Loucy (cell line): ENCODE measurements at regions not wholly inside any gene's neighbourhood (a gene's known extent, or its start where the extent isn't known, plus 50 kb on each side); places are given as distances from the start of the nearest gene placed in this dataset.

Experiments used
- H2AFZ ChIP-seq: fragments of 200-600 bp; sonication (generic); 2 replicates; pipeline ENCODE4 v1.6.0; 2016; ENCODE audit warnings: antibody characterized with exemption, mild to moderate bottlenecking, low read length, moderate library complexity
- H3F3A ChIP-seq: fragments of 200-600 bp; 2 replicates; pipeline ENCODE4 v1.6.0; 2016; ENCODE audit warnings: antibody characterized with exemption, low read depth, mild to moderate bottlenecking
- H3K27me3 ChIP-seq: fragments of 200-600 bp; sonication (generic); 2 replicates; pipeline ENCODE4 v1.6.1; 2014; ENCODE audit warnings: low read length, mild to moderate bottlenecking; ENCODE audit not compliant: insufficient read depth, poor library complexity, severe bottlenecking
- H3K36me3 ChIP-seq: fragments of 200-600 bp; sonication (generic); 2 replicates; pipeline ENCODE4 v1.6.1; 2016; ENCODE audit warnings: low read length; ENCODE audit not compliant: insufficient read depth
- H3K4me1 ChIP-seq: fragments of 200-600 bp; sonication (generic); 2 replicates; pipeline ENCODE4 v1.5.1; 2014; ENCODE audit warnings: low read length, mild to moderate bottlenecking; ENCODE audit not compliant: insufficient read depth, poor library complexity, severe bottlenecking
- H3K4me2 ChIP-seq: fragments of 200-600 bp; sonication (generic); 2 replicates; pipeline ENCODE4 v1.6.0; 2014; ENCODE audit warnings: antibody characterized with exemption, low read length, low read depth, mild to moderate bottlenecking; ENCODE audit not compliant: poor library complexity, severe bottlenecking
- H3K4me3 ChIP-seq: fragments of 200-600 bp; sonication (generic); 2 replicates; pipeline ENCODE4 v1.5.1; 2014; ENCODE audit warnings: low read length, mild to moderate bottlenecking, mixed read lengths; ENCODE audit not compliant: poor library complexity, severe bottlenecking
- H3K79me2 ChIP-seq: fragments of 200-600 bp; sonication (generic); 2 replicates; pipeline ENCODE4 v1.6.1; 2014; ENCODE audit warnings: low read length; ENCODE audit not compliant: insufficient read depth
- H3K9ac ChIP-seq: fragments of 200-600 bp; sonication (generic); 2 replicates; pipeline ENCODE4 v1.6.0; 2014; ENCODE audit warnings: mild to moderate bottlenecking, low read depth, low read length, moderate library complexity; ENCODE audit not compliant: poor library complexity, severe bottlenecking
- H3K9me2 ChIP-seq: fragments of 200-600 bp; sonication (generic); replicated peaks from 2 replicates; pipeline ENCODE4 v1.6.1; 2016; ENCODE audit warnings: low read depth, low read length, mixed read lengths
- H3K9me3 ChIP-seq: fragments of 200-600 bp; sonication (generic); 2 replicates; pipeline ENCODE4 v1.6.1; 2014; ENCODE audit warnings: mild to moderate bottlenecking, antibody characterized with exemption, low read length, low read depth; ENCODE audit not compliant: insufficient read depth
- H4K20me1 ChIP-seq: fragments of 200-600 bp; sonication (generic); 2 replicates; pipeline ENCODE4 v1.6.0; 2014; ENCODE audit warnings: antibody characterized with exemption, low read length, mild to moderate bottlenecking; ENCODE audit not compliant: insufficient read depth, poor library complexity, severe bottlenecking
- CTCF ChIP-seq: fragments of 200-600 bp; sonication (generic); conservative IDR thresholded peaks from 2 replicates; pipeline ENCODE4 v1.5.1; 2014; ENCODE audit warnings: mild to moderate bottlenecking, antibody characterized with exemption, low read length
- EZH2phosphoT487 ChIP-seq: fragments of 200-600 bp; IDR thresholded peaks from 2 replicates; pipeline ENCODE4 v1.6.1; 2018; ENCODE audit warnings: antibody characterized with exemption, mild to moderate bottlenecking, moderate library complexity, borderline replicate concordance

- no peak for TF ChIP-seq EZH2phosphoT487
- TF ChIP-seq CTCF = no peak
- no peak overlapping the region for H3K9ac ChIP-seq
- H3K4me2 ChIP-seq = no peak overlapping the region
- no peak overlapping the region for H2AFZ ChIP-seq
- H3K4me1 ChIP-seq = no peaks in the 10 kb centered on the region
- H3K9me3 ChIP-seq = peaks cover 33% of the 10 kb centered on the region; the same call in 1 of the 2 replicates
- H3F3A ChIP-seq = no peaks in the 10 kb centered on the region
- no peaks in the 10 kb centered on the region for H3K27me3 ChIP-seq
- H3K36me3 ChIP-seq = no peaks in the 10 kb centered on the region
- H3K4me3 ChIP-seq = no peak overlapping the region
- no peaks in the 10 kb centered on the region for H3K79me2 ChIP-seq
- H4K20me1 ChIP-seq = no peaks in the 10 kb centered on the region
- H3K9me2 ChIP-seq = no peaks in the 10 kb centered on the region
Measured at GRCh38 chr15:62269504-62269903, 104.4 kb upstream of the C2CD4B start.

- Histone ChIP-seq H3K9ac (no peak overlapping the region), H3K4me2 (no peak overlapping the region), H3K27me3 (no peaks in the 10 kb centered on the region), H2AFZ (no peak overlapping the region), H3K4me3 (no peak overlapping the region), H3K4me1 (no peaks in the 10 kb centered on the region), H3K9me3 (peaks cover 33% of the 10 kb centered on the region; the same call in 1 of the 2 replicates), H3K9me2 (no peaks in the 10 kb centered on the region), H3F3A (no peaks in the 10 kb centered on the region), H3K79me2 (no peaks in the 10 kb centered on the region), H4K20me1 (no peaks in the 10 kb centered on the region), H3K36me3 (no peaks in the 10 kb centered on the region)
- no peak for TF ChIP-seq CTCF
- TF ChIP-seq EZH2phosphoT487 = no peak
Measured at GRCh38 chr15:62270216-62270921, 105.3 kb upstream of the C2CD4B start.

GRCh38 chr15:62272290-62272689 is 107.2 kb upstream of the C2CD4B start:
- H2AFZ ChIP-seq = no peak overlapping the region
- TF ChIP-seq EZH2phosphoT487 (no peak), CTCF (no peak)
- H3F3A ChIP-seq = no peaks in the 10 kb centered on the region

More at GRCh38 chr15:62272290-62272689, 107.2 kb upstream of the C2CD4B start:
- no peaks in the 10 kb centered on the region for H3K79me2 ChIP-seq
- no peak overlapping the region for H3K9ac ChIP-seq
- no peaks in the 10 kb centered on the region for H3K36me3 ChIP-seq
- no peaks in the 10 kb centered on the region for H3K27me3 ChIP-seq
- H3K9me3 ChIP-seq = peaks cover 33% of the 10 kb centered on the region; the same call in 1 of the 2 replicates
- no peak overlapping the region for H3K4me3 ChIP-seq
- no peaks in the 10 kb centered on the region for H3K4me1 ChIP-seq
- H3K4me2 ChIP-seq = no peak overlapping the region
- H3K9me2 ChIP-seq = no peaks in the 10 kb centered on the region
- H4K20me1 ChIP-seq = no peaks in the 10 kb centered on the region
